LNCaP clone FGC (cell line): ENCODE measurements at regions not wholly inside any gene's neighbourhood (a gene's known extent, or its start where the extent isn't known, plus 50 kb on each side); places are given as distances from the start of the nearest gene placed in this dataset.

Experiments
- DNase-seq: peaks from one replicate; pipeline ENCODE4 v3.0.0-alpha.2; 2011; ENCODE audit warnings: low read depth
- H3K4me3 ChIP-seq: 2 replicates; pipeline ENCODE4 v1.5.1; 2011; ENCODE audit warnings: mild to moderate bottlenecking, low read depth, low read length, control low read depth
- TF ChIP-seq, protein P1 (sequence below): IDR thresholded peaks from 2 replicates; pipeline ENCODE4 v1.5.1; 2012; ENCODE audit warnings: mild to moderate bottlenecking; ENCODE audit not compliant: control insufficient read depth, insufficient read depth; ENCODE audit errors: extremely low read depth

DNA sequence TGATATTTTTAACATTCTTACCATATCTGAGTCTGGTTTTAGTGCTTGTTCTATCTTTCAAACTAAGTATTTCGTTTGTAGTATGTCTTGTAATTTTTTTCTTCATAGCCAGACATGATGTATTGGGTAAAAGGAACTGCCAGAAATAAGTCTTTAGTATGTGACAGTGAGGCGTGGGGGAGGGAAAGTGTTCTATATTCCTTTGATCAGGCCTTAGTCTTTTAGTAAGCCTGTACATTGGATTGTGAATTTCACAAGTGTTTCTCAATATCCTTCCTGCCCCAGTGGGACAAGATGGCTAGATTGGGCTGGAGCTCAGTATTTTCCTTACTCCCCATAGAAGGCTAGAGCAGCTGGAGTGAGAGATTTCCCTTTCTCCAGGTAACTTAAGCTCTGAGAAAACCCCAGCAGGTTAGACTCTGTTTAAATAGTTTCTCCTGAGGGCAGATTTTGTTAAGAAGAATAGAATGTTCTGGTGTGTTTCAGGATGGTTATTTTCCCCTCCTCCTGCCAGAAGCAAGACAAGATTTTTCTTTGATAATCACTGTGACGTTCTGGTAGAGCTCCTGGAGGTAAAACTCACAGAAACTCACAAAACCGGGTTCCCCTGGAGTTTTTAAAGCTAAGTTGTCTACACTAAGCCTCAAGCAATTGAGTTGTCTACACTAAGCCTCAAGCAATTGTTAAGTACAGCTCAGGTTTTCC is 140.7 kb upstream of the ARPP21 start:
- DNase-seq: no peak
- TF ChIP-seq, protein P1, sequence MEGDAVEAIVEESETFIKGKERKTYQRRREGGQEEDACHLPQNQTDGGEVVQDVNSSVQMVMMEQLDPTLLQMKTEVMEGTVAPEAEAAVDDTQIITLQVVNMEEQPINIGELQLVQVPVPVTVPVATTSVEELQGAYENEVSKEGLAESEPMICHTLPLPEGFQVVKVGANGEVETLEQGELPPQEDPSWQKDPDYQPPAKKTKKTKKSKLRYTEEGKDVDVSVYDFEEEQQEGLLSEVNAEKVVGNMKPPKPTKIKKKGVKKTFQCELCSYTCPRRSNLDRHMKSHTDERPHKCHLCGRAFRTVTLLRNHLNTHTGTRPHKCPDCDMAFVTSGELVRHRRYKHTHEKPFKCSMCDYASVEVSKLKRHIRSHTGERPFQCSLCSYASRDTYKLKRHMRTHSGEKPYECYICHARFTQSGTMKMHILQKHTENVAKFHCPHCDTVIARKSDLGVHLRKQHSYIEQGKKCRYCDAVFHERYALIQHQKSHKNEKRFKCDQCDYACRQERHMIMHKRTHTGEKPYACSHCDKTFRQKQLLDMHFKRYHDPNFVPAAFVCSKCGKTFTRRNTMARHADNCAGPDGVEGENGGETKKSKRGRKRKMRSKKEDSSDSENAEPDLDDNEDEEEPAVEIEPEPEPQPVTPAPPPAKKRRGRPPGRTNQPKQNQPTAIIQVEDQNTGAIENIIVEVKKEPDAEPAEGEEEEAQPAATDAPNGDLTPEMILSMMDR: no peak
- no peak overlapping the region for H3K4me3 ChIP-seq

DNA sequence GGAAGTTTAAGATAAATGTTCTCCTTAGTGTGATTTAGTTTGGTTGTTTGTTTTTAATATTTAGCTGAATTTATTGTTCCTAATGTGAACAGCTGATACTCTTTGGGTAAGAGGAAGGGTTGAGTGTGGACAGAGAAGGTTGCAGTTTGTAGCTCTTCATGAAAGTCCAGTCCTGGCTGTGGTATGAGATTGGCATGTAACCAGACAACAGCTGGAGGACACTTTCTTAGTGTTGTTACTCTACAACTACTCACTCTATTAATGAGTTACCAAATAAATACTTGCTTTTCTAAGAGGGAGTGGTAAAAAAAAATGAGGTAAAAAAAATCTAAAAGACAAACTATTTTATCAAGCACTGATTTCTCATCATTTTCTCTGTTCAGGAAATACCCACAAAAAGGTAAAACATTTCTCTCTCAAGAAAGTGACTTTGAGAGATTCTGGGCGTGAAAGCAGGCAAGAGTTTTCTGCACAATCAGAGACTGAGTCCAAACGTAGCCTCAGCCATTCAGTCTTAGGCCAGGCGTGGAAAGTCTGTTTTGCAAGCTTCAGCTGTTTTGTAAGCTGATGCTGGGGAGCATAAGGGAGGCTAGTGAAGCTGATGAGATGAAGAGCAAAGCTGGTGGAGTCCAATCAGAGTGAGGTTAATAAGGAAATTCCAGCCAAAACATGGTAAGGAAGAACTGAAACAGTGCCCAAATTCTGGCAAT is 138.5 kb upstream of the ARPP21 start:
- no peak overlapping the region for H3K4me3 ChIP-seq
- DNase-seq: no peak
- TF ChIP-seq, protein P1: no peak

GRCh38 chr3:35502699-35503098 is 136.6 kb upstream of the ARPP21 start:
- no peak for DNase-seq
- TF ChIP-seq, protein P1: no peak
- H3K4me3 ChIP-seq: no peak overlapping the region

DNA sequence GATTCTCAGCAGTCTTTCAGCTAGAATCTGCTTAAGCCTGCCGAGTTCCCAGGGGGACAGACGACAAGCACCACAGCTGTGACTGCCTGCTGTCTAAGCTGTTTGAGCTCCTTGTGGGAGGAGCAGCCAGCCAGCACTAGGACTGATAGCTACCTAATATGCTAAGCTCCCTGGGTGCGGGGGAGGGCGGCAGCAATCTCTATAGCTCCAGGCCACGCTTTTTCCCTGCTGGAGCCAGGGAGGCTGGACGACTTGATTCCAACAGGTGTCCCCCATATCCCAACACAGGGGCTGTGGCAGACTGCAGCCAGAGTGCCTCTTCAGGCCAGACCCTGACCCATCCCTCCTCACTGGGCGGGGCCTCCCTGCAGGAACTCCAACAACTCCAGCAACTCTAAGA is 134.1 kb upstream of the ARPP21 start:
- TF ChIP-seq, protein P1: no peak

DNA sequence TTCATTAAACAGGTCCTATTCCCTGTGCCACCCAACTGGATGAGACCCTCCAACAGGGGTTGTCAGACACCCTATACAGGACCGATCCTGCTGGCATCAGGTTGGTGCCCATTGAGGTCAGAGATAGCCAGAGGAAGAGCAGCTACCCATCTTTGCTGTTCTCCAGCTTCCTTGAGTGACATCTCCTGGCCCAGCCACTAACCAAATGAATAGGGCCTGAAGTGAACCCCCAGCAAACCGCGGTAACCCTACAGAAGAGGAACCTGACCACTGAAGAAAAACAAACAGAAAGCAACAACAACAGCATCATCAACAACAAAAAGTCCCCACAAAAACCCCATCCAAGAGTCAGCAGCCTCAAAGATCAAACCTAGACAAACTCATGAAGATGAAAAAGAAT is 133.6 kb upstream of the ARPP21 start:
- no peak overlapping the region for H3K4me3 ChIP-seq
- TF ChIP-seq, protein P1: no peak
- no peak for DNase-seq

More for the DNA sequence above, 134.1 kb upstream of the ARPP21 start:
- H3K4me3 ChIP-seq: no peak overlapping the region
- DNase-seq: no peak

DNA sequence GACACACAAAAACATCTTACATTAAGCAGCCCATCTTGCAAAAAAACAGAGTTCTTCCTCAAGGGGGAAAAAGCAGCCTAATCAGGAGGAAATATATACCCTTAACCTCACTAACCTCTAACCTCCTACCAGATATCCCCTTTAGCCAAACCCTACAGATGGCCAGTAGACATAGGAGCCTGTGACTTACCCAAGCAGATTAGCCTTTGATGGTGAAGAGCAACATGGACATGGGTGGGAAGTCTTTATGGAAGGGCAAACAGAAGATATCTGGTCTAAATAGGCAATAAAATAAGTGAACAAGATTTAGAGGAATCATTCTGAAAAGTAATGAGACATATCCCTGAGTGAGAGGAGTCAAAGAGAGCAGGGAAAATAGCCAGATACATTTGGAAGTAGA is 119.4 kb upstream of the ARPP21 start:
- no peak for DNase-seq
- H3K4me3 ChIP-seq: no peak overlapping the region
- TF ChIP-seq, protein P1: no peak

- H3K4me3 ChIP-seq: no peak overlapping the region
- TF ChIP-seq, protein P1: no peak
- DNase-seq: no peak
Measured at GRCh38 chr3:35521196-35521595, 118.1 kb upstream of the ARPP21 start.
